GM20431 (cell line): ENCODE measurements at regions not wholly inside any gene's neighbourhood (a gene's known extent, or its start where the extent isn't known, plus 50 kb on each side); places are given as distances from the start of the nearest gene placed in this dataset.
"Not testable (repeated sequence)": the region's sequence is repeated elsewhere in the genome, so short reads cannot be mapped to it uniquely, and the experiment has no call there.

Experiments
- in situ Hi-C: fragments of 300-500 bp; cut with MseI, MboI; formaldehyde crosslinking; loops from one replicate; pipeline ENCODE4 v1.15.0; 2020; ENCODE audit warnings: low sequenced_read_pairs; ENCODE audit not compliant: unreplicated experiment

DNA sequence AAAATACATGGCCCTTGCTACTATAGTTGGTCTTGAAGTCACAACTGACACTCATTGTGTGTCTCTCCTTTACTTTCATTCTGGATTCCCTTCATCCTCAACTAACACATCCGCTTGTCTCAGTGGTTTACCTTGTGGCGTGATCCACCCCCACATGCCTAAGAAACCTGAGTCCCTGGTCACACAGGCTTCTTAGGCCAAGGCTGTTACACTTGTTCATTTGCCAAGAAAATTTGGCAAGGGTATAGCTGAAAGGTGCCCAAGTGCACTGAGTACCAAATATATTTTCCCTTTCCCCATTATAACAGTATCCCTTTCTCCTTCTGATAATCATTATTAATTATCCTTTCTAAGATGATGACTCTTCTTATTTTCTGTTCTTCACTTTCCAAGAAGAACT is 207.6 kb upstream of the STAC start:
- in situ Hi-C loops = no loop called here

DNA sequence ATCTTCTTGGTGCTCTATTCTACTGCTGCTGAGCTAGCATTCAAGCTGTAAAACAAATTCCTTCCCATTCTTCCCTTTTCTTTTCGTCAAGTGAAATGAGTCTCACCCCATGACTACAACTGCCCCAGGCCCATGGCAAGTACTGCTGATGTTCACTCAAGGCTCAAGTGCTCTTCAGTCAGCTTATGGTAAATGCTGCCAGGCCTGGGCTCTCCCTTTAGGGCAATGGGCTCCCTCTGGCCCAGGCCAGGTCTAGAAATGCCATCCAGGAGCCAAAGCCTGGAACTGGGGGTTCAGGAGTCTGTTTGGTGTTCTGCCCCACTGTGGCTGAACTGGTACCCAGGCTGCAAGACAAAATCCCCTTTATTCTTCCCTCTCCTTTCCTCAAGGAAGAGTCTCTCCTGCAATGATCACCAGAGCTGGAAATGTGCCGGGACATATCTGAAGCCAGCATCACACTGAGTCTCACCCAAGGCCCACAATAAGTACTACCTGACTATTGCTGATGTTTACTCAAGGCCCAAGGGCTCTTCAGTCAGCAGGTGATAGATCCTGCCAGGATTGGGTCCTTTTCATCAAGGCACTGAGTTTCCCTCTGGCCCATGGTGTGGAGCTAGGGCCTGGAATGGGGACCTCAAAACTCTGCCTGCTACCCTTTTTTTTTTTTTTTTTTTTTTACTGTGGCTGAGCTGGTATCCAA is 205.0 kb upstream of the STAC start:
- in situ Hi-C loops = no loop called here

DNA sequence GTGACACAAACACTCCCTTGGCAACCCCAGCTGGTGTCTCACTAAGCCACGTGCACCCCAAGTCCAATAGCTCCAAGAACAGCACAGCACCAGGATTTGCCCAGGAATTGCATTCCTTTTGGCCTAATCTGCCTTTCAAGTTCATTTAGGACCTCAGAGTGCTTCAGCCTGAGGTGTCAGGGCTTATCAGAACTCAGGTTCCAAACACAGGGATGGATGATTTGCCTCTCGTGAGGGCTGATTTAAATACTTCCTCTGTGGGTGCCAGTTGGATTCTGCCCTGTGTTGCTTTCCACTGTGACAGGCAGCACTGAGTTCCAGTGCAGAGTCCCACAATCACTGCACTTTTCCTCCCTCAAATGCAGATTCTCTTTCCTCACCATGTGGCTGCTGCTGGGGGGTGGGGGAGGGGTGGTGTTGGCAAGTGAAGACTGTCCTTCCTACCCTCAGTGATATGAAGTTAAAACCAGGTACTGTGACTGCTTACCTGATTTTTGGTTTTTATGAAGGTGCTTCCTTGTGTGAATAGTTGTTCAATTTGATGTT is 204.3 kb upstream of the STAC start:
- in situ Hi-C loops = no loop called here

DNA sequence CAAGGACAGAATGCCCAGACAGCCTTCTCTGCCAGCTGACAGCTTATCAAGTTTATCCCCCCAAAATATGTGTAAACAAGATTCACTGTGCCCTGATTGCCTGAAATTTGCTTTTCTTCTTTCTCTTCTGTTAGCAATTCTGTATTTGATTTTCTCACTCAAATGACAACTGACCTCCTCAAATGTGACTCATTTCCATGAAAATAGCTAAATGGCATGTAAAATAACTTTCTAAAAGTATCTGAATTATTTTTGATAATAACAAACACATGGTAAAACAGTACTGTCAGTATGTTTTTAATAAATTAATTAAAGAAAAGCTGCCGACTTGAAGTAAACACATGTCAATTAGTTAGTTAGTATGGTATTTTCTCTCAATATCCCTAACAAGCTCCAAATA is 202.3 kb upstream of the STAC start:
- in situ Hi-C loops = no loop called here

DNA sequence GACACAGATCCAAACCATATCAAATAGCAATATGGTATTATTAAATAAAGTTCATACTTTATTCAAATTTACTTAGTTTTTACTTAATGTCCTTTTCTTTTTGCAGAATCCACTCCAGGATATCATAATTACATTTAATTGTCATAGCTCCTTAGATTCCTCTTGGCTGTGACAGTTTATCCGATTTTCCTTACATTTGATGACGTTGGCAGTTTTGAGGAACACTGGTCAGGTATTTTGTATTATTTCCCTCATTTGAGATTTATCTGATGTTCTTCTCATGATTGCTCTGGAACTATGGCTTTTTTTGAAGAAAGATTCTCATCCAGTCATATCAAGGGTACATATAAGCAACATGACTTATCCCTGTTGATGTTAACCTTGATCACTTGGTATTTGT is 198.3 kb upstream of the STAC start:
- in situ Hi-C loops = no loop called here

DNA sequence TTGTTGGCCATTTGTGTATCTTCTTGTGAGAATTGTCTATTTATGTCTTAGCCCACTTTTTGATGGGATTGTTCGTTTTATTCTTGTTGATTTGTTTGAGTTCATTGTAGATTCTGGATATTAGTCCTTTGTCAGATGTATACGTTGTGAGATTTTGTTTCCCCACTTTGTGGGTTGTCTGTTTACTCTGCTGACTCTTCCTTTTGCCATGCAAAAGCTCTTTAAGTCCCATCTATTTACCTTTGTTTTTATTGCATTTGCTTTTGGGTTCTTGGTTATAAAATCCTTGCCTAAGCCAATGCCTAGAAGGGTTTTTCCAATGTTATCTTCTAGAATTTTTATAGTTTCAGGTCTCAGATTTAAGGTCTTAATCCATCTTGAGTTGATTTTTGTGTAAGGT is 193.1 kb upstream of the STAC start:
- in situ Hi-C loops = not testable (repeated sequence)

DNA sequence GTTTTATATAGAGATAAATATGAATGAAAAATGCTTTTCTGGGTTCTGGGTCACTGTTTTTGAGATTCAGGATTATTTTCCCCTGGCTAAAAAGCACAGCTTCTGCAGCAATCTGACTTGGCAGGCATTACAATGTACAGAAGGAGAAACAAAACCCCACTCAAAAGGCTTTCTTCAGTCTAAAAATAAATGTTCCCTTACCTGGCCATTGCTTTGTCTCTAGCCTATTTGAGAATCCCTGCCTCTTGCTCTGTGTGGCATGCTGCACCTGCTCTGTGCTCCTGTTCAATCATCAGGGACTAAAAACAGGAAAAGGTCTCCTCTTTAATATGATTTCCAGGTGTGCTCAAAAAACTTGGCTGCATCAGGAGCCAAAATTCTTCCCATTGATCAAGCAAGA is 187.4 kb upstream of the STAC start:
- in situ Hi-C loops = no loop called here

DNA sequence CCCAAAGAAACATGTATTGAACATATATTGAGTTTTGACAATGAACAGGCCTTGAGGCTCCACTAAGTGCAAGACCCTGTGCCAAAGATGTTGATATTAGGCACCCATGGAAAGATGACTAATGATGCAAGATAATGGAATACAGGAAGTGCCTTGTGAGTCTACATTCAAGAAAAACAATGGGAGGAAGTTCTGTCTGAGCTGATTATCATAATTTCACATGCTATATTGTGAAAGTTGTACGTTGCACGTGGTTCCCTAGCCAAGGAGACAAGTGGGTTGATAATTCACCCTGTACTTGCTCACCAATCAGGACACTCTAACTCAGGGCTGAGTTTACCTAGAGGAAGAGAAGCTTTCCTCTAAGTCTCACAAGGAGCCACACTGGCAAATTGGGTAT is 186.9 kb upstream of the STAC start:
- in situ Hi-C loops = no loop called here

DNA sequence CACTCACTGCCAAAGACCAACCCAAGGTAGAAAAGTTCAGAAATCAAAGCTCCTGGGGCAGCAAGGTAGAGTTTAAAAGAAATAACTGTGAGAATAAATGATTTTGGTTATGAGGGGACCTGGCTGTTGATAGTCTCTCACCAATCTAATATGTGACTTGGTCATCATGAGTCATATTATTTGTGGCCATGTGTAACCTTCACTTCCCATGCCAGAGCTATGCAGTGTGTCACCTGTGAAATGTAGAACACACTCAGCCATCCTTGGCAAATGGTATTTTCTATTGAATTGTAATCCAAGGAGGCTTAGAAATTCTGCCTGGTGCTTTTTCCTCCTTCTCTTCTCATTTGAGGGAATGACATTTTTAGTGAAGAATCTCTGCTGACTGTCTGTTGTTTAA is 184.2 kb upstream of the STAC start:
- in situ Hi-C loops = no loop called here

DNA sequence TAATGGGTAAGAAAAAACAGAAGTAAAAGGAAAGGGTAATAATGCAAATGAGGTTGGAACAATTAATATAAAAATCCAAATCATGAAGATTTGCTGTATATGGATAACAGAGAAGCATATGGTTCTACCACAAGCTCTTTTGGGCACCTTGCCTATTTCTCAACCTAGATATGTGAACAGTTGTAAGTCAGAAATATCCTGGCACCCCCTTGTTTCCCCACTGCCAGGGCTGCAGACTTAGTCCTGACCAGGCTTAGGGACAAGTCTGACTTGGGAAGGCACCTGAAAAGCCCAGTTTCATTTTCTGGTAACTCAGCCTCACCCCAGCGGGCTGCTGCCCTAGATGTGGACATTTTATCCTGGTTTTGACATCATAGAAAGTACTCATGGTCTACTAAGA is 183.2 kb upstream of the STAC start:
- in situ Hi-C loops = no loop called here

DNA sequence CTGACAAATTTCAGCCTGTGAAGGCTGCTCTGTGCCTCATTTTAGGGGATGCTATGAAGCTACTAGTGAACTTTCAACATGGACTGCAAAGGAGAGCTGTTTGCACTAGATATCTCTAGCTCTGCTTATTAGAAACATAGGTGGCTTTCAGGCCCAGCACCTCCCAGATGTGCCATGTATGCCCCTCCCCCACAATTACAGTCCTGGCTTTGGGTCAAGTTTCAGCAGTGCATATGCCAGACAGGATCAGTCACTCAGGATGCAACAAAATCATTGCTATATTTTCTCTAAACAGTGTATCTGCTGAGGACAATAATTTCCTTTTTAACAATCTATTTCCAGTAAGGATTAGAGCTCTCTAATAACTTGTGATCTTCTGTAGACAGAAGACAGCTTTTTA is 178.8 kb upstream of the STAC start:
- in situ Hi-C loops = no loop called here

DNA sequence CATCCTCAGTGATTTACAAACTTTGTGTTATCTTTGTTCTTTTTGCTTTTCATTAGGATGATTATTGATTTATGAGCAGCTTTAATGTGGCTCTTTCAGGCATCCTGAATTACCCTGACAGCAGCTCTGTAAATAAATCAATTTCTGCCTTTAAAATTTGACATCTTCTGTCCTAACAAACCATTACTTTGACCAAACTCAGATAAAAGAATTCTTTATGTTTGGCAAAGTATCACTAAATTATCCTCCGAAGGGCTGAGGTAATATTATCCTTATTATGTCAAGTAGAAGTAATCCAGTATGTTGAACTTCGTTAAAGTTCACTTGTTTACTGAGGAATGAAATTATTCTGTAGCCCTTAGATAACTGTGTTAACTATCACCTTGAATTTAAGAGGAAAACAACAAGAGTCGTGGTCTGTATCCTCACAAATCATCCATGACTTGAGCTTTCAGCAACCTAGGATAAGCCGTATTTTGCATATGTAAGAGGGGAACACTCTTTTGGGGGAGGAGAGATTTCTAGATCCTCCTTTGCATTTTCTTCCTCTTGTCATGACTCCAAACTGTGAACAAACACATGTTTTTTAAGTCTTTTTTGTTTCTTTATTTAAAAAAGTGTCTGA is 173.2 kb upstream of the STAC start:
- in situ Hi-C loops = no loop called here

DNA sequence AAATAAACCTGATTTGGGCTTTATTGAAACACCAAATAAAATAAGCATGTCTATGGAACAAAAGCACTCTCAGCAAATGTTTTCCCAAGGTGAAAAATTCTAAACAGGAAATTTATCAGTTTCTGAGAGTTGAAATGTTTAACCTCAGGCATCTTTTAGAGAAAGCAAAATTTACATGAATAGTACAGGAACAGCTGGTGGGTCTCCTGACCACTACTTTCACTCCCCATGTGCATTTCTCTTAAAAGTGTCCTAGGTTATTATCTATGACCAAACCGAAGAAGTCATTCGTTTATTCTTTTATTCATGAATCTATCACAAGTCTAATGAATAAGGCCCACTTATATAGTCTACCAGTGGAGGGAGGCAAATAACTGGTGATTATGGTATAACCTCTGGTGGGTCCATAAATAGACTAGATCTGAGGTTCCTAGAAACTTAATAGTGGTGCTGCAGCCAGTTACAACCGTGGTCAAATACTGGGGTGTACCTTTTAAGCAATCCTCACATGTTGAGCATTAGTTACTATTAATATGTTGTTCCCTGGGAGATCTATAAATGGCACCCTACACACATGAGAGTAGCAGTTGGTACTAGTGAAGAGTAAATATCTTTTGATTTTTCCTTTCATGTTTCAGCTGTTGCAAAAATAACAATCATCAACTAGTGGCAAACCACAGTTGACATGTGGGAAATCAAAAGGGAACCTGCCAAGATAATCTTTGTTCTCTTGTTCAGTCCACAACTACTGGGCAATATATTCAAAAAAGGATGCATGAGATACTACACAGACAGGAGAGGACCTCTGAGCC is 169.3 kb upstream of the STAC start:
- in situ Hi-C loops = no loop called here

DNA sequence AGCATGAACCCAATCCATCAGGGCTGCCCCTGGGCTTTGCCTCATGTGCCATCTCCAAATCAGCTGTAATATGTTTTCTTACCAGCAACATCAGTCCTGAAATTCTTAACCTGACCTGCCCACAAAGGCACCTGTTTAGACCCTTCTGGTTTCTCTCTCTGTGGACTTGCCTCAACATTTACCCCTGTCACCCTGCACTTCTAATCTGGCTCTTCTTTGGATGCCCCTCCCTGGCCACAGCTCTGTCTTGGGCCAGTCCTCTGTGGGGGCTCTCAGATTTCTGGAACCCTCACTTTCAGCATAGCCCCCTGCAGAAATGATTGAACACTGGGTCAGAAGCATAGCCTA is 168.7 kb upstream of the STAC start:
- in situ Hi-C loops = no loop called here

DNA sequence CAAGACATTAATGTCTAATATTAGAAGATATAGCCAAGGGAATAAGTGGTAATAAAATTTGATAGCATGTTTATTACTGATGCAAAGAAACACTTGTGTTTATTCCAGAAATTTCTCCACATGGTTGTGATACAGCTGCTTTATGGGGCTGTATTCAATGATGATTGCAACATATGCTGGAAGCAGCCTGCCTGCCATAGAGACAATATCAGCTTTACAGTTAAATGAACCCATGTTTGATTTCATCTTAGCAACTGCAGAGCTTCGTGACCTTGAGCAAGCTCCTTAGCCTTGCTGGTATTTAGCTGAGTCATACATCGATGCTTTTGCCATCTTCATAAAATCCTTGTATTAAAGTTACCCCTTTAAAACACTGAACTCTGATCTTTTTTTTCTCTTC is 168.1 kb upstream of the STAC start:
- in situ Hi-C loops = no loop called here

DNA sequence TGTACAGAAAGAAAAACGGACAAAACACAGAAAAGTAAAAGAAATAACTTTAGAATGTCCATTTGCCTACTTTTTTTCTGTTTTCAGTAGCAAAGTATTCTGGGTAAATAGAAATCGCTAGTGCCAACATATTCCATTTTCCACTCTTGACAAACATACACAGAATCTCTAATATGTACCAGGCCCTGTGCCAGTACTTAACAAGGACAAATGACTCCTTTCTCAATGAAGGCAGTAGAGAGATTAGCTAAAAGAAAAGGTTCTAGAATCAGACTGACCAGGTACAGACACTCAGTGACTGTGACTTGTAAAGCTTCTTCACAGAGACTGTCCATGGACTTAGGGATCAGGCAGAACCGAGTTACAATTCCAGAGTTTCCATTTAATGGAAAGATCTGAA is 165.8 kb upstream of the STAC start:
- in situ Hi-C loops = no loop called here

DNA sequence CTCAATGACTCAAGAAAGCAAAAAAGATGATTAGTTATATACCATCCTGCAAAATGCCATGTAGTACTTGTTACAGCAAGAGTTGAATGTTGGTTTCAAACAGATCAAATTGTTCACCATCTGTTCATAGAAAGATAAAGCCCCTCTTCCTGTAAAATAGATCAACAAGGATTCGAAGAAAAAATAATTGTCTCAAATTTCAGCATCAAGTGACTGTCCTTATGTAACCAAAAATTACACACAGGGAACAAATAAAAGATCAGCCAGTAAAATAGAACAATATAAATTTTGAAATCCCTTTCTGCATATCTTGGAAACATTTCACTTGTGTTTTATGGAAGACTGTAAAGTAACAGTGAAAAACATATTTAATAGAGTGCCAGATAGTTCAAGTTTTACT is 165.1 kb upstream of the STAC start:
- in situ Hi-C loops = no loop called here

DNA sequence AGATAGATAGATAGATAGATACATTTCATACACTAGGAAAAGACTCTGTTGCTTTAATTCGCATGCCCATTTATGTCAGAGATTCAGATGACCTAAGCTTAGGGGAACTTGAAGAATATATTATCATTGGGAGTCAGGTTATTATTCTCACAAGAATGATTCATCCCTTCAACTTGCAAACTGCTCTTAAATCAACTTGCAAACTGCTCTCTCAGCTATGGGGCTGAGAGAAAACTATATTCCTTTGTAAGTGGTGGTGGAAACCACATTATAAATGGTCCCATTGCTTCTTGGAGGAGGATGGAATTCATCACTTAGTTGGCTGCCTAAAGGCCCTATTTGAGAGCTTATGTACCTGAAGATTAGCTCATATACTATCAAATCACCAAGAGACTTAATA is 160.9 kb upstream of the STAC start:
- in situ Hi-C loops = no loop called here

DNA sequence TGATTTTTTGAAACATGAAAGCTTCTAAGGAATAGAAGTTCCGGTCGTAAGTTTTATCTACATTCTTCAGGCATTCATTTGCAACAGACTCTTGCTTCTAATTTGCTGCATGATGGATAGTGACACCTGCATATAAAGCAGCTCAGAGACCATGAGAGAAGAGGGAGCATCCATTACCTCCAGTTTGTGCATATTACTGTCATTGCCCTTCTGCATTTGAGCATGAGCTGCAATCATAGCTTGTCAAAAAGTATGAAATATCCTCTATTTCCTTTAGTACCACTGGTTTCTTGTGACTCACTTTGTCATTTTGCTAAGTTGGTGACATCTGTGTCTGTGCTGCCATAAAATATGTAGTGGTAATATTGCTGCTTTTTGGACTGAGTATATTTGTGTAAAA is 160.1 kb upstream of the STAC start:
- in situ Hi-C loops = no loop called here

DNA sequence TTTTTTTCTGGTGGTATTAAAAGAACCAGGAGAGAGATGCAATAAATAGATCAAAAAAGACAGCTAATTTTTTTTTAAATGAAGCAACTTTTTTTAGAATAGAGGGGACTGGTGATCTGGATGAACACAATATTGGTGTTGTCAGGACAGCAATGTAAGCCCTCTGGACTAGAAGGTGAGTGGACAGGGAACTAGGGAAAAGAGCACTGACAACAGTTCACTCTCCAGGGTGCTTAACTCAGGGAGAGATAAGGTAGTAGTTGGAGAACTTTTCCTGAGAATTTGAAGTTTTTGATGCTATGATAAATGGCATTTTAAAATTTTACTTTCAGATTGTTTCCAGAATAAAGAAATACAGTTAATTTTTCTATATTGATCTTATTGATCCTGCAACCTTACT is 158.3 kb upstream of the STAC start:
- in situ Hi-C loops = no loop called here

DNA sequence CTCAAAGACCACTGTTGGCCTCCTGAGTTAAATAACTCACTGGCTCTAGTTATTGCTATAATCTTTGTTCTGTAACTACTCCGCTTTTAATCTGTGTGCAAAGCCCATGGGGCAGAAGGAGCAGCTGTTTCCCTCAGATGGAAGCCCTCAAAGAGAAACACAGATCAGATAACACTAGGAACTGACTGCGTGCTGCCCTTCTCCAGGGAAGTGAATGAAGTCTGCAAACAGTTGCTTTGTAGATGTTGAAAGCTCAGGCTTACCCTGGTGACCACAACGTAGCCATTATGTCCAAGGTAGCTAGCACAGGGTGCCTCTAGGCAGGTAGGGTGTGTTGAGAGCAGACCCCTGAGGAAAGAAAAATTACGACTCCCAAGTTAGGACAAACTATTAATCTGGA is 152.3 kb upstream of the STAC start:
- in situ Hi-C loops = no loop called here
